Left lung (tissue), 4 donors: ENCODE measurements at regions not wholly inside any gene's neighbourhood (a gene's known extent, or its start where the extent isn't known, plus 50 kb on each side); places are given as distances from the start of the nearest gene placed in this dataset.

Source experiments
- ATAC-seq: fragments of 200-7000 bp; cut with Tn5 transposase; one replicate; pipeline ENCODE4 v1.9.1; 2020; ENCODE audit warnings: moderate library complexity
- DNase-seq, 4 donors: peaks; one replicate each; pipeline ENCODE4 v3.0.0-alpha.2; 2013 to 2020
- H3K27ac ChIP-seq, 2 donors: fragments of 200-600 bp; sonication (generic) in 1 of 2; one replicate each; pipeline versions ENCODE4 v1.5.0 to v1.8.0; 2020 to 2021
- H3K27me3 ChIP-seq, 2 donors: fragments of 200-600 bp; sonication (generic) in 1 of 2; one replicate each; pipeline versions ENCODE4 v1.5.0 to v1.8.0; 2020 to 2021
- H3K36me3 ChIP-seq, 2 donors: fragments of 200-600 bp; sonication (generic) in 1 of 2; one replicate each; pipeline versions ENCODE4 v1.5.0 to v1.8.0; 2020 to 2021
- H3K4me1 ChIP-seq, 2 donors: fragments of 200-600 bp; one replicate each; pipeline ENCODE4 v1.8.0; 2021
- H3K4me3 ChIP-seq, 2 donors: fragments of 200-600 bp; sonication (generic) in 1 of 2; one replicate each; pipeline versions ENCODE4 v1.5.0 to v1.8.0; 2020 to 2021; ENCODE audit warnings: mild to moderate bottlenecking in 1 of 2
- H3K9me3 ChIP-seq, 2 donors: fragments of 200-600 bp; sonication (generic) in 1 of 2; one replicate each; pipeline versions ENCODE4 v1.5.0 to v1.8.0; 2020 to 2021
- CTCF ChIP-seq, 2 donors: fragments of 200-600 bp; sonication (generic) in 1 of 2; IDR thresholded peaks; one replicate each; pipeline versions ENCODE4 v1.5.0 to v1.8.0; 2021; ENCODE audit warnings: antibody characterized with exemption in 2 of 2
- intact Hi-C, 2 donors: fragments of 100-400 bp; cut with DNase I; formaldehyde crosslinking; loops; one replicate each; pipeline versions ENCODE4 v1.11.2 to v1.14.2; 2022
- donor health status: DM: no; HTN: yes; CAD: no.
- donor health status: DM: no; HTN: no; CAD: no.

GRCh38 chr6:115667478-115668026 lies 393.1 kb downstream of the FRK start:
- no peak overlapping the region for H3K4me3 ChIP-seq
- DNase-seq (no peak), ATAC-seq (no peak)
- H3K27ac ChIP-seq = no peak overlapping the region
- H3K9me3 ChIP-seq = no peaks in the 10 kb centered on the region
- intact Hi-C loops = no loop called here
- TF ChIP-seq CTCF (IDR thresholded peaks at IDR 0.05) = no peak
- H3K27me3 ChIP-seq = no peaks in the 10 kb centered on the region
- no peaks in the 10 kb centered on the region for H3K36me3 ChIP-seq
- no peaks in the 10 kb centered on the region for H3K4me1 ChIP-seq

- DNase-seq (no peak), ATAC-seq (no peak)
- Histone ChIP-seq H3K27ac (no peak overlapping the region), H3K4me1 (no peaks in the 10 kb centered on the region), H3K27me3 (no peaks in the 10 kb centered on the region), H3K36me3 (no peaks in the 10 kb centered on the region), H3K9me3 (no peaks in the 10 kb centered on the region), H3K4me3 (no peak overlapping the region)
- no peak for TF ChIP-seq CTCF (IDR thresholded peaks at IDR 0.05)
- intact Hi-C loops = no loop called here
Measured at GRCh38 chr6:115666997-115667396, 393.7 kb downstream of the FRK start.

- no peak for DNase-seq
- Histone ChIP-seq H3K9me3 (no peaks in the 10 kb centered on the region), H3K27me3 (no peaks in the 10 kb centered on the region), H3K27ac (no peak overlapping the region), H3K36me3 (no peaks in the 10 kb centered on the region), H3K4me3 (no peak overlapping the region), H3K4me1 (no peaks in the 10 kb centered on the region)
- TF ChIP-seq CTCF (IDR thresholded peaks at IDR 0.05) = no peak
- no peak for ATAC-seq
- intact Hi-C loops = no loop called here
Measured at GRCh38 chr6:115665310-115665709, 395.4 kb downstream of the FRK start.

- ATAC-seq (no peak), DNase-seq (no peak)
- no peaks in the 10 kb centered on the region for H3K4me1 ChIP-seq
- no peak for TF ChIP-seq CTCF (IDR thresholded peaks at IDR 0.05)
- intact Hi-C loops = no loop called here
- H3K36me3 ChIP-seq = no peaks in the 10 kb centered on the region
- H3K4me3 ChIP-seq = no peak overlapping the region
- no peaks in the 10 kb centered on the region for H3K27me3 ChIP-seq
- no peak overlapping the region for H3K27ac ChIP-seq
- peaks cover 0 to 2% of the 10 kb centered on the region in 2 donors for H3K9me3 ChIP-seq
Measured at GRCh38 chr6:115663681-115664080, 397.0 kb downstream of the FRK start.

- H3K4me1 ChIP-seq = no peaks in the 10 kb centered on the region
- intact Hi-C loops = no loop called here
- H3K27me3 ChIP-seq = no peaks in the 10 kb centered on the region
- DNase-seq (no peak), ATAC-seq (peak; percentile 40)
- peaks cover 0 to 8% of the 10 kb centered on the region in 2 donors for H3K9me3 ChIP-seq
- no peak overlapping the region for H3K4me3 ChIP-seq
- H3K36me3 ChIP-seq = no peaks in the 10 kb centered on the region
- TF ChIP-seq CTCF (IDR thresholded peaks at IDR 0.05) = no peak
- H3K27ac ChIP-seq = no peak overlapping the region
Measured at GRCh38 chr6:115643762-115644161, 416.9 kb downstream of the FRK start.
